ENCODE measurements at regions not wholly inside any gene's neighbourhood (a gene's known extent, or its start where the extent isn't known, plus 50 kb on each side); places are given as distances from the start of the nearest gene placed in this dataset.

DNA sequence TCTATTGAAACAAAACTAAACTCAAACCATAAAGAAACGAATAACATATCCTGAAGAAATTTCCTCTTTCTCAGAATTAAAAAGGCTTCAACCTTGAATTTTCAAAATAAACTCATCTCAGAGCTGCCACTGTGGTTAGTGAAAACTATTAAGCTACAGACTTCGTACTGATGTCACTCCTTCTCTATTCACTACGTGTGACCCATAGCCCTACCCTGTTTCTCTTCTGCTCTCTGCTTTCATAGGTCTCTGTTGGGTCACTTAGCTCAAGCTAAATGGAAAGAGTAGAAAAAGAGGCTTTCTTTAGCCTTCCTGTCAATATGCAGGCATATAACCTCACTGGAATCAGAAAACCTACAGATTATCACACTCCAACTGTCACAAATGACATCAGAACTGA, 126.6 kb upstream of the MME start:
- H3K9me3 ChIP-seq: peaks cover 0 to 35% (median 27%) of the 10 kb centered on the region in 8 donors
- intact Hi-C loops (cut with DNase I; ENCODE audit: low total_unique reads): loop anchor here (10.0 kb wide), 1 partner anchor 371 kb away; no protein-coding TSS in a partner anchor
- no peak overlapping the region for H3K27ac ChIP-seq
- DNase-seq: no peak
- H3K4me3 ChIP-seq: no peak overlapping the region
- H3K36me3 ChIP-seq: no peaks in the 10 kb centered on the region
- WGBS, 5 donors: 43 to 53% (median 49%) methylated on average over 3 of the region's 3 CpGs
- H3K27me3 ChIP-seq (replicated peaks in 1 of 7): no peaks in the 10 kb centered on the region
- H3K4me1 ChIP-seq: no peaks in the 10 kb centered on the region
- TF ChIP-seq POLR2AphosphoS5 (IDR thresholded peaks at IDR 0.05): no peak
- no peak for TF ChIP-seq POLR2A (IDR thresholded peaks at IDR 0.05)
- TF ChIP-seq, protein P1, sequence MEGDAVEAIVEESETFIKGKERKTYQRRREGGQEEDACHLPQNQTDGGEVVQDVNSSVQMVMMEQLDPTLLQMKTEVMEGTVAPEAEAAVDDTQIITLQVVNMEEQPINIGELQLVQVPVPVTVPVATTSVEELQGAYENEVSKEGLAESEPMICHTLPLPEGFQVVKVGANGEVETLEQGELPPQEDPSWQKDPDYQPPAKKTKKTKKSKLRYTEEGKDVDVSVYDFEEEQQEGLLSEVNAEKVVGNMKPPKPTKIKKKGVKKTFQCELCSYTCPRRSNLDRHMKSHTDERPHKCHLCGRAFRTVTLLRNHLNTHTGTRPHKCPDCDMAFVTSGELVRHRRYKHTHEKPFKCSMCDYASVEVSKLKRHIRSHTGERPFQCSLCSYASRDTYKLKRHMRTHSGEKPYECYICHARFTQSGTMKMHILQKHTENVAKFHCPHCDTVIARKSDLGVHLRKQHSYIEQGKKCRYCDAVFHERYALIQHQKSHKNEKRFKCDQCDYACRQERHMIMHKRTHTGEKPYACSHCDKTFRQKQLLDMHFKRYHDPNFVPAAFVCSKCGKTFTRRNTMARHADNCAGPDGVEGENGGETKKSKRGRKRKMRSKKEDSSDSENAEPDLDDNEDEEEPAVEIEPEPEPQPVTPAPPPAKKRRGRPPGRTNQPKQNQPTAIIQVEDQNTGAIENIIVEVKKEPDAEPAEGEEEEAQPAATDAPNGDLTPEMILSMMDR (IDR thresholded peaks at IDR 0.05 in 8 of 11, conservative IDR thresholded peaks at IDR 0.05 in 3 of 11): no peak

- peaks cover 0 to 36% (median 25%) of the 10 kb centered on the region in 8 donors for H3K9me3 ChIP-seq
- H3K36me3 ChIP-seq: no peaks in the 10 kb centered on the region
- H3K27ac ChIP-seq: no peak overlapping the region
- no peak overlapping the region for H3K4me3 ChIP-seq
- intact Hi-C loops (cut with DNase I; ENCODE audit: low total_unique reads): loop anchor here (10.0 kb wide), 1 partner anchor 372 kb away; no protein-coding TSS in a partner anchor
- TF ChIP-seq, protein P1 (IDR thresholded peaks at IDR 0.05 in 8 of 11, conservative IDR thresholded peaks at IDR 0.05 in 3 of 11): no peak
- TF ChIP-seq POLR2AphosphoS5 (IDR thresholded peaks at IDR 0.05) (no peak), POLR2A (IDR thresholded peaks at IDR 0.05) (no peak)
- H3K27me3 ChIP-seq (replicated peaks in 1 of 7): no peaks in the 10 kb centered on the region
- no peaks in the 10 kb centered on the region for H3K4me1 ChIP-seq
- WGBS, 5 donors: 82 to 94% (median 92%) methylated on average over 6 of the region's 6 CpGs
- DNase-seq: no peak
These were observed 127.6 kb upstream of the MME start for GRCh38 chr3:154952553-154952952.

DNA sequence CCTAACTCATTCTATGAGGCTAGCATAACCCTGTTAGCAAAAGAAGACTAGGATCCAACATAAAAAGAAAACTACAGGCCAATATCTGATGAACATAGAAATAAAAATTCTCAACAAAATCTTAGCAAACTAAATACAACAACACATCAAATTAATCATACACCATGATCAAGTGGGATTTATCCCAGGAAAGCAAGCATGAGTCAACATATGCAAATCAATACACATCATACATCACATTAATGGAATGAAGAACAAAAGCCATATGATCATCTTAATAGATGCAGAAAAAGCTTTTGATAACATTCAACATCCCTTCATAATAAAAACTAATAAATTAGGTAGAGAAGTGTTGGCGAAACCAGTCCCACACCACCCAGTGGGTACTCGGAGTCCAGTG, 136.1 kb upstream of the MME start:
- intact Hi-C loops (cut with DNase I; ENCODE audit: low total_unique reads): no loop called here
- no peaks in the 10 kb centered on the region for H3K4me1 ChIP-seq
- peaks cover 0 to 45% (median 22%) of the 10 kb centered on the region in 8 donors for H3K9me3 ChIP-seq
- H3K4me3 ChIP-seq: no peak overlapping the region
- no peak for DNase-seq
- no peaks in the 10 kb centered on the region for H3K36me3 ChIP-seq
- no peaks in the 10 kb centered on the region for H3K27me3 ChIP-seq (replicated peaks in 1 of 7)
- TF ChIP-seq, protein P1 (IDR thresholded peaks at IDR 0.05 in 8 of 11, conservative IDR thresholded peaks at IDR 0.05 in 3 of 11): no peak
- TF ChIP-seq POLR2AphosphoS5 (IDR thresholded peaks at IDR 0.05): no peak
- TF ChIP-seq POLR2A (IDR thresholded peaks at IDR 0.05): no peak
- WGBS, 5 donors: 89 to 99% (median 95%) methylated on average over 2 of the region's 2 CpGs
- no peak overlapping the region for H3K27ac ChIP-seq

- Histone ChIP-seq H3K36me3 (no peaks in the 10 kb centered on the region), H3K27ac (no peak overlapping the region), H3K9me3 (peaks cover 0 to 39% (median 20%) of the 10 kb centered on the region in 8 donors), H3K4me3 (no peak overlapping the region), H3K27me3 (replicated peaks in 1 of 7) (no peaks in the 10 kb centered on the region), H3K4me1 (no peaks in the 10 kb centered on the region)
- intact Hi-C loops (cut with DNase I; ENCODE audit: low total_unique reads): no loop called here
- no peak for DNase-seq
- TF ChIP-seq POLR2AphosphoS5 (IDR thresholded peaks at IDR 0.05): no peak
- no peak for TF ChIP-seq POLR2A (IDR thresholded peaks at IDR 0.05)
- TF ChIP-seq, protein P1 (IDR thresholded peaks at IDR 0.05 in 8 of 11, conservative IDR thresholded peaks at IDR 0.05 in 3 of 11): no peak
These were observed 137.3 kb upstream of the MME start for GRCh38 chr3:154942827-154943226.

Measured in spleen (tissue), 11 donors.